GM18519 (cell line): ENCODE measurements at regions not wholly inside any gene's neighbourhood (a gene's known extent, or its start where the extent isn't known, plus 50 kb on each side); places are given as distances from the start of the nearest gene placed in this dataset.
"Not testable (repeated sequence)": the region's sequence is repeated elsewhere in the genome, so short reads cannot be mapped to it uniquely, and the experiment has no call there.

Experiments
- ATAC-seq: cut with Tn5 transposase; IDR thresholded peaks from one replicate; pipeline ENCODE4 v1.9.1; 2021; ENCODE audit warnings: mild to moderate bottlenecking, moderate library complexity; ENCODE audit not compliant: unreplicated experiment, low FRiP score

DNA sequence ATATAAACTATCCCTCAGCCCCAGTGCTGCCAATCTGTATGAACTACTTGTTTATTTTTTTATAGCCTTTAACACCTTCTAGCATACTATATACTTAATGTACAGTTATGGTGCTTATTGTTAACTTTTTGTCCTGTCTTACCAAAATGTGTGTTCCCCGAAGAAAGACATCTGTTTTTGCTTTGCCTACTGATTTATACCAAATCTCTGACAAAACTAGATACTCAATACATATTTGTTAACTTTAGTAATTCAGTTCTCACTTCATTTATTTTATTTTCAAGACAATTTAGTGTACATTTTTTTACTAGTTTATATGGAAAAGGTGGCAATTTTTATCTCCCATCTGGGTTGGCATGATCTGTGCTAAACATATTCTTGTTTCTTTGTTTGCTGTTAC is 824.3 kb upstream of the ATXN8OS start:
- ATAC-seq = no peak

DNA sequence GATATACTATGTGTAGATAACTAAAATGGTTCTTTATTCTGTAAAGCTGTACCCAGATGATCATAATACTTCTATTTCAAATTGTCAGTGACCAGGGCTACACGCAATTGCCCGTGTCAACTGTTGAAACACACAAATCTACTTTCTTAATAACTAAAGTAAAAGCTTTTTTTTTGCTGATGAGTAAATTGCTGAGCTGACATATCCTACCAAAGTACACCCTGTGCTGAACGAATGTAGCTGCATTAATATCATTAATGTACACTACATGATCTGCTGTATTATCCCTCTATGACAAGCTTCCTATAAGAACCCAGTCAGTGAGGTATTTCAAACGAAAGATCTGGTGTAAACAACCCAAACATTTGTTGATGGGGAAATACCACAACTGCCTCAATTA is 827.2 kb upstream of the ATXN8OS start:
- ATAC-seq = no peak

- ATAC-seq = no peak
These were observed 828.4 kb upstream of the ATXN8OS start for GRCh38 chr13:69279213-69279612.

DNA sequence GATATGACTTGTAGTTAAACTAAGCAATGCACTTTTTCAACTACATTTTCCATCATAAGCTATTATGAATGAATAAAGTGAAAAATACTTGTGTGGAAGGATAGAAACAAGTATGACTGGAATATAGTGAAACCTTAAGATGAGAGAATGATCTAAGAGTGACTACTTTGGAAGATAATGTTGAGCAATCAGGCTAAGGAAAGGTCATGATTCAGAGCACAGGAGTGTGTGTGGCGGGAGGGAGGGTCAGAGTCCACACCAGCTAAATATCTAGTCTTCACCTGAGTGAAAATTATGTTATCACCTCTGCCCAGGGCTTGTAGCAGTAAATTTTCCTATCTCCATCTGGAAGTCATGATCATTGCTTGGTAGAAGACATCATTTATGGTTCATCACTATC is 833.4 kb upstream of the ATXN8OS start:
- ATAC-seq = no peak

- no peak for ATAC-seq
These were observed 843.0 kb upstream of the ATXN8OS start for GRCh38 chr13:69264362-69265334.

- ATAC-seq = no peak
These were observed 864.3 kb upstream of the ATXN8OS start for GRCh38 chr13:69243366-69243765.

DNA sequence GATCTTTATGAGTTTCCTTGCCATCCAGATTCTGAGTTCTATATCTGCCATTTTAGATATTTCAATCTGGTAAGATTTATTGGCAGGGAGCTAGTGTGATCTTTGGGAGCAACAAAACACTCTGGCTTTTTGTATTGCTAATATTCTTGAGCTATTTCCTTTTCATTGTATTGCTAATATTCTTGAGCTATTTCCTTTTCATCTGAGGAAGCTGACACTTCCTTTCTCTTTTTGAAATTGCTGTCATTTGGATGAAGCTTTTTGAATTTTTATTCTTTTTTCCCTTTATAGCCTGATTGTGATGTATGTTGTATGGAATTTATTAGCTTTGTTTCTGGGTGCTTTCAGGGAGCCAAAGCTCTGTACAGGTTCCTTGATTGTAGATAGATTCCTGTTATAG is 873.5 kb upstream of the ATXN8OS start:
- ATAC-seq = no peak

- no peak for ATAC-seq
These were observed 881.2 kb upstream of the ATXN8OS start for GRCh38 chr13:69226427-69226826.

- ATAC-seq = not testable (repeated sequence)
These were observed 885.8 kb upstream of the ATXN8OS start for GRCh38 chr13:69221633-69222498.

DNA sequence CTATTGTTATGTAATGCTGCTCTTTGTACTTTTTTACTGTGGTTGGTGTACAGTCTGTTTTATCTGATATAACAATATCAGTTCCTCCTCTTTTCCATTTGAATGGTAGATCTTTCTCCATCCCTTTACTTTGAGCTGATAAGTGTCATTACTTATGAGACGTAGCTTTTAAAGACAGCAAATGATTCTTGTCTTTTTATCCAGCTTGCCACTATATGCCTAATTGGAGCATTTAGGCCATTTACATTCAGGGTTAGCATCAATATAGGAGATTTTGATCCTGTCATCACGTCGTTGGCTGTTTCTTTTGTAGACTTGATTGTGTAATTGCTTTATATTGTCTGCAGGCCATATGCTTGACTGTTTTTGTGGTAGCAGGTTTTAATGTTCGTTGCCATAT is 894.2 kb upstream of the ATXN8OS start:
- no peak for ATAC-seq

GRCh38 chr13:69204620-69205019 is 903.0 kb upstream of the ATXN8OS start:
- ATAC-seq = no peak

DNA sequence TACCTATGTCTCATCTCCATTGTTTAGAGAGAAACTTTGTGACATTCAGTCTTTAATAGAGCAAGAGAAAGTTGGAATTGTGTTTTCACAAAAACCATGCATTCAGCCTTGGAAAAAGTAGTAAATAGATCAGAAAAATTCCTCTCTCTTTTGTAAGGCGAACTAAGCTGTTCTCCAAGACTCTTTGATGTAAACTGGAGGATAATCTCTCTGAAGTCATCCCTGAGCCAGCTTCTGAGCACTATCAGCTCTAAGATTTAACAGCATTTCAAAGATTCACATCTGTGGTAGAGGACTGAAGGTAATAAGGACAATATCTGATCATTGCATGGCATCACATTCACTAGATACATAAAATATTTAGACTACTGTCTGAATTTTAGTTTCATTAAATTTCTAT is 904.6 kb upstream of the ATXN8OS start:
- no peak for ATAC-seq

GRCh38 chr13:69199664-69200063 is 908.0 kb upstream of the ATXN8OS start:
- ATAC-seq = no peak

GRCh38 chr13:69198706-69199105 is 908.9 kb upstream of the ATXN8OS start:
- no peak for ATAC-seq

GRCh38 chr13:69194130-69194529 is 913.5 kb upstream of the ATXN8OS start:
- ATAC-seq = no peak

- ATAC-seq = no peak
These were observed 927.6 kb upstream of the ATXN8OS start for GRCh38 chr13:69180034-69180433.

GRCh38 chr13:69178000-69178399 is 929.6 kb upstream of the ATXN8OS start:
- no peak for ATAC-seq

DNA sequence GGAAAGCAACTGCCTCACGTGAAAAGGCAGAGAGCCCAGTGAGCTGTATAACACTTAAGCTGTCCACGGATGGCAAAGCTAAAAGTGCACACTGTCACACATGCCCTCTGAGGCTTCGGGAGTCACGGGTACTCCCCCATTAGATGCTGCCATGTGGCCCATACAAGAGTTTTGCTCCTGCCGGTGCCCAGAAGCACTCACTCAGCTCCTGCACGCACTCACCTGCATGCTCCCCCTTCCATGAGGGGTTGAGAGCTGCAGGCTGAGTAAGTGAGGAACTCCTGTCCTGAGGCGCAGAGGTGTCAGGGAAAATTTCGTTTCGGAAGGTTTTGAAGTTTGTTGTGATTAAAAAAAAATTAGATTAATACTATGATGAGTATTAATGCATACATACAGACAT is 939.2 kb upstream of the ATXN8OS start:
- ATAC-seq = no peak

DNA sequence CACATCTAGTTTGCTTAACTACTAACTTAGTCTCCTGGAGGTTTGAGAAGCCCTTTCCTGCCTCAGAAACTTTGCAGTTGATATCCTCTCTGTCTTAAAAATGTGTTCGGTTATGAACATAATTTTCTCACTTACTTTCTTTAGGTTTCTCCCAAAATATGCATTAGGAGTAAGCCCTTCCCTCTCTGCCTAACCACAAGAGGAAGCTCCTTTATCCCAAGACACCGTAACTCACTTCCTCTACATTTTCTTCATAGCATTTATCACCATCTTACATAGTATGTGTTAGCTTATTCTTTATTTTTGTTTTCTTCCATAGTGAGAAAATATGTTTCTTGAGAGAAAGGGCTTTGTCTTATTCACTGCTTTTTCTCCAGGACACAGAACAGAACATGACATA is 952.5 kb upstream of the ATXN8OS start:
- no peak for ATAC-seq

DNA sequence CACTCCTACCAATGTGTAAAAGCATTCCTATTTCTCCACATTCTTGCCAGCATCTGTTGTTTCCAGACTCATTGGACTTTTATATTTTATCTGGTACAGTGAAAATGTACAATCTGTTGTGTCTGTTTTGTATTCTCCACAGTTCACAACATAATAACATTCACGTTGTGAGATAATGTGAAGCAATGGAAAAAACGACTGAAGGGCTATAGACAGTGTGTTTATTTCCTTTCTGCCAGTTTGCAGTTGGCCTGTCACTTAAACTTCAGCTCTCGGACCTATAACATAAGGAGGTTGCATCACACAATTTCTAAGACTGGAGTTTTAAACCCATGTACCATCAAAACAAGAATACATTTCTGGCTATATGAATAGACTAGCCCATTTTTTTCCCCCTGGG is 965.5 kb upstream of the ATXN8OS start:
- no peak for ATAC-seq

DNA sequence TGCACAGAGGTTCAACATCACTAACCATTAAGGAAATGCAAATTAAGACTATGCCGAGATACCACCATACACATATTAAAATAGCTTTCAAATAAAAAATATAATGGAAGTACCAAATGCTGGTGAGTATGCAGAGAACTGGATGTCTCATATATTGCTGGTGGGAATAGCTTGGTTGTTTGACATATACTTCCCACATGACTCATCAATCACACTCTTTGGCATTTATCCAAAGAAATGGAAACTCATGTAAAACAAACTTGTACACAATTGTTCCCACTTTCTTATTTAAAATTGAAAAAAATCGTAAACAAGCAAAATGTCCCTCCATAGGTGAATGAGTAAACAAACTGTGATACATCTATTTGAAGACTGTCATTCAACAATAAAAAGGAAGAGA is 982.6 kb upstream of the ATXN8OS start:
- no peak for ATAC-seq
